GM21390 (cell line): ENCODE measurements at regions not wholly inside any gene's neighbourhood (a gene's known extent, or its start where the extent isn't known, plus 50 kb on each side); places are given as distances from the start of the nearest gene placed in this dataset.

Experiments used
- ATAC-seq: cut with Tn5 transposase; IDR thresholded peaks from one replicate; pipeline ENCODE4 v1.9.1; 2021; ENCODE audit not compliant: unreplicated experiment

GRCh38 chr4:141395919-141396318, 175.2 kb downstream of the ZNF330 start:
- no peak for ATAC-seq

GRCh38 chr4:141402712-141403111, 182.0 kb downstream of the ZNF330 start:
- no peak for ATAC-seq

- no peak for ATAC-seq
Observed at GRCh38 chr4:141403782-141404181, 183.1 kb downstream of the ZNF330 start.

GRCh38 chr4:141406237-141406636, 185.5 kb downstream of the ZNF330 start:
- ATAC-seq: no peak

GRCh38 chr4:141409556-141409955, 188.9 kb downstream of the ZNF330 start:
- ATAC-seq: no peak

GRCh38 chr4:141410839-141411238, 190.1 kb downstream of the ZNF330 start:
- ATAC-seq: no peak

- no peak for ATAC-seq
Observed at GRCh38 chr4:141411936-141412335, 191.2 kb downstream of the ZNF330 start.

GRCh38 chr4:141413366-141413765, 192.7 kb downstream of the ZNF330 start:
- no peak for ATAC-seq

GRCh38 chr4:141415651-141416050, 195.0 kb downstream of the ZNF330 start:
- ATAC-seq: no peak

GRCh38 chr4:141416219-141416618, 195.5 kb downstream of the ZNF330 start:
- no peak for ATAC-seq

- no peak for ATAC-seq
Observed at GRCh38 chr4:141416677-141417363, 196.1 kb downstream of the ZNF330 start.

- no peak for ATAC-seq
Observed at GRCh38 chr4:141417387-141417786, 196.7 kb downstream of the ZNF330 start.

GRCh38 chr4:141425124-141425523, 204.4 kb downstream of the ZNF330 start:
- no peak for ATAC-seq

- no peak for ATAC-seq
Observed at GRCh38 chr4:141427726-141428296, 207.1 kb downstream of the ZNF330 start.

GRCh38 chr4:141429933-141430332, 206.4 kb upstream of the IL15 start:
- ATAC-seq: no peak

- no peak for ATAC-seq
Observed at GRCh38 chr4:141430686-141431085, 205.7 kb upstream of the IL15 start.

- ATAC-seq: no peak
Observed at GRCh38 chr4:141432000-141432712, 204.2 kb upstream of the IL15 start.

GRCh38 chr4:141435446-141436225, 200.7 kb upstream of the IL15 start:
- ATAC-seq: no peak

- no peak for ATAC-seq
Observed at GRCh38 chr4:141439223-141439622, 197.2 kb upstream of the IL15 start.

GRCh38 chr4:141447761-141448160, 188.6 kb upstream of the IL15 start:
- no peak for ATAC-seq

GRCh38 chr4:141448490-141448889, 187.9 kb upstream of the IL15 start:
- ATAC-seq: no peak

GRCh38 chr4:141449927-141450326, 186.5 kb upstream of the IL15 start:
- ATAC-seq: no peak
